ENCODE measurements at regions not wholly inside any gene's neighbourhood (a gene's known extent, or its start where the extent isn't known, plus 50 kb on each side); places are given as distances from the start of the nearest gene placed in this dataset.

DNA sequence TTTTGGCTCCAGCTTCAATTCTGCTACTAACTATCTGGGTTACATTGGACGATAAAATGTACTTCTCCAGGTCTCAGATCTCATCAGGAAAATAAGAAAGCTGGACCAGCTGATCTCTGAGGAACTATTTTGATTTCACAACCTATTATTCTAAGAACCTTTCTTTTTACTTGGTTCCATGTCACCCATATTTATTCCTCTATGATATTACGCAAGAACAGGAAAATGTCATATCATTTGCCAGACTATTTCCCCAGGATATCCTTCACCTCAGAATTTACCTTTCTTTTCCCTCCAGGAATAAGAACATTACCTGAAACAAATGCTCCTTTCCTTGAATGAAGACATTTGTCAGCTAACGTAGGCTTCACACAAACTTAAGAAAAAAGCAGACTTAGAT is 387.5 kb upstream of the RAG2 start:
- no peak overlapping the region for H3K27ac ChIP-seq
- no peaks in the 10 kb centered on the region for H3K4me1 ChIP-seq (ENCODE audit: insufficient read depth)
- WGBS, 3 donors: 87 to 91% (median 87%) methylated on average over 3 of the region's 3 CpGs
- intact Hi-C loops (cut with DNase I): no loop called here
- no peaks in the 10 kb centered on the region for H3K36me3 ChIP-seq
- H3K4me3 ChIP-seq: no peak overlapping the region
- no peaks in the 10 kb centered on the region for H3K27me3 ChIP-seq
- no peaks in the 10 kb centered on the region for H3K9me3 ChIP-seq
- no peak for DNase-seq
- no peak for TF ChIP-seq EP300 (IDR thresholded peaks at IDR 0.05)
- TF ChIP-seq, protein P1, sequence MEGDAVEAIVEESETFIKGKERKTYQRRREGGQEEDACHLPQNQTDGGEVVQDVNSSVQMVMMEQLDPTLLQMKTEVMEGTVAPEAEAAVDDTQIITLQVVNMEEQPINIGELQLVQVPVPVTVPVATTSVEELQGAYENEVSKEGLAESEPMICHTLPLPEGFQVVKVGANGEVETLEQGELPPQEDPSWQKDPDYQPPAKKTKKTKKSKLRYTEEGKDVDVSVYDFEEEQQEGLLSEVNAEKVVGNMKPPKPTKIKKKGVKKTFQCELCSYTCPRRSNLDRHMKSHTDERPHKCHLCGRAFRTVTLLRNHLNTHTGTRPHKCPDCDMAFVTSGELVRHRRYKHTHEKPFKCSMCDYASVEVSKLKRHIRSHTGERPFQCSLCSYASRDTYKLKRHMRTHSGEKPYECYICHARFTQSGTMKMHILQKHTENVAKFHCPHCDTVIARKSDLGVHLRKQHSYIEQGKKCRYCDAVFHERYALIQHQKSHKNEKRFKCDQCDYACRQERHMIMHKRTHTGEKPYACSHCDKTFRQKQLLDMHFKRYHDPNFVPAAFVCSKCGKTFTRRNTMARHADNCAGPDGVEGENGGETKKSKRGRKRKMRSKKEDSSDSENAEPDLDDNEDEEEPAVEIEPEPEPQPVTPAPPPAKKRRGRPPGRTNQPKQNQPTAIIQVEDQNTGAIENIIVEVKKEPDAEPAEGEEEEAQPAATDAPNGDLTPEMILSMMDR (IDR thresholded peaks at IDR 0.05): no peak
- TF ChIP-seq POLR2A (IDR thresholded peaks at IDR 0.05): no peak

DNA sequence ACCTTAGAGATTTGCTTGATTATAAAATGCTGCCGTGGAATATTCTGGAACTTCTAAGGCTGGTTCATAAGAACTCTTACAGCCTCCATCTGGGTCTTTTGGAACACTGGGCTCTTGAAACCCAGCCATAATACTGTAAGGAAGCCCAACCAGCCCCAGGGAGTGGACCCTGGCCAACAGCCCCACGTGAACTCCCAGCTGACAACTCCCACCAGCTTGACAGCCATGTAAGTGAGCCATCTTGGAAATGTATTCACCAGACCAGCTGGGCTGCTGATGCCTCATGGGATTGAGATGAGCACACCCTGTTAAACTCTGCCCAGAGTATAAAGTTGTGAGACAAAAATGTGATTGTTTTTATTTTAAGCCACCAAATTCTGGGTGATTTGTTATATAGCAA is 378.7 kb upstream of the RAG2 start:
- Histone ChIP-seq H3K4me3 (no peak overlapping the region), H3K27me3 (no peaks in the 10 kb centered on the region), H3K9me3 (no peaks in the 10 kb centered on the region), H3K4me1 (ENCODE audit: insufficient read depth) (no peaks in the 10 kb centered on the region), H3K36me3 (no peaks in the 10 kb centered on the region), H3K27ac (no peak overlapping the region)
- 42 to 57% (median 56%) methylated on average over 2 of the region's 2 CpGs for WGBS, 3 donors
- intact Hi-C loops (cut with DNase I): no loop called here
- DNase-seq: no peak
- TF ChIP-seq, protein P1 (IDR thresholded peaks at IDR 0.05): no peak
- TF ChIP-seq EP300 (IDR thresholded peaks at IDR 0.05) (no peak), POLR2A (IDR thresholded peaks at IDR 0.05) (no peak)

DNA sequence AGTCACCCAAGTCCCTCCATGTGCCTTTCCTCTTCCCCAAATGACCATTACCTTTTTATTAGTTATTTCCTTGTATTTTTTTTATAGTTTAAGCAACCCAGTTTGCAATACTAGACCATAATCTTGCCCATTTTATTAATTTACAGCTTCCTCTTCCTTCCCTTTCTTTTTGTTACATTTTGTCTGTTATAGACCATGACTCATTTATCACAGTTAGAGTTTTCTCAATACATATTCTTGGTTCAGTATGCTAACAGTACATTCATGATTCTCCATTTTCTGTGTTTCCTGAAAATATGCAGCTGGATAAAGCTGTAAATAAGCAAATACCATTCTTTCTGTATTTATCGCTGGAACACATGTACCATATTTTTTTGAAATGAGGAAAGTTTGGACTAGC is 376.7 kb upstream of the RAG2 start:
- intact Hi-C loops (cut with DNase I): no loop called here
- no peaks in the 10 kb centered on the region for H3K36me3 ChIP-seq
- H3K9me3 ChIP-seq: no peaks in the 10 kb centered on the region
- H3K27me3 ChIP-seq: no peaks in the 10 kb centered on the region
- 80 to 90% (median 83%) methylated on average over 1 of the region's 1 CpG for WGBS, 3 donors
- no peak overlapping the region for H3K4me3 ChIP-seq
- no peak for DNase-seq
- no peak for TF ChIP-seq POLR2A (IDR thresholded peaks at IDR 0.05)
- no peaks in the 10 kb centered on the region for H3K4me1 ChIP-seq (ENCODE audit: insufficient read depth)
- H3K27ac ChIP-seq: no peak overlapping the region

DNA sequence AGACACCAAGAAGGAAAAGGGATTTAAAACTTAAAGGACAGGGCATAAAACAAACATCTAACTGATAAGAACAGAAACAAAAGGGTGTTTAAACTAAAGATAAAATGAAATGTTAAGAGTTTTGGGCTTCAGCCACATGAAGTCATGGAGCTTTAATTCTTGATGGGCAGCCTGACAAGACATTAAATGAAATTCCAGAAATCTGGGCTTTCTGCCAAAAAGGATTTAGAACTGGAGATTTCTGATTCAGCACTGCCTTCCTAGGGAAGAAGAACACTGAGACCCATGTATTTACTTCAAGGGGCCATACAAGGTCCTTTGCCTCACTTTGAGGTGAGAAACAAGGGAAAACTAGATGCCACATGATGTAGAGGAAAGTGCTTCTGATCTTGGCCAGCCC is 355.9 kb upstream of the RAG2 start:
- no peak for DNase-seq
- H3K4me3 ChIP-seq: no peak overlapping the region
- no peak for TF ChIP-seq POLR2A (IDR thresholded peaks at IDR 0.05)
- no peak for TF ChIP-seq EP300 (IDR thresholded peaks at IDR 0.05)
- TF ChIP-seq, protein P1 (IDR thresholded peaks at IDR 0.05): no peak
- H3K27ac ChIP-seq: no peak overlapping the region
- no peaks in the 10 kb centered on the region for H3K4me1 ChIP-seq (ENCODE audit: insufficient read depth)
- H3K27me3 ChIP-seq: no peaks in the 10 kb centered on the region
- H3K36me3 ChIP-seq: no peaks in the 10 kb centered on the region
- H3K9me3 ChIP-seq: no peaks in the 10 kb centered on the region
- intact Hi-C loops (cut with DNase I): no loop called here

DNA sequence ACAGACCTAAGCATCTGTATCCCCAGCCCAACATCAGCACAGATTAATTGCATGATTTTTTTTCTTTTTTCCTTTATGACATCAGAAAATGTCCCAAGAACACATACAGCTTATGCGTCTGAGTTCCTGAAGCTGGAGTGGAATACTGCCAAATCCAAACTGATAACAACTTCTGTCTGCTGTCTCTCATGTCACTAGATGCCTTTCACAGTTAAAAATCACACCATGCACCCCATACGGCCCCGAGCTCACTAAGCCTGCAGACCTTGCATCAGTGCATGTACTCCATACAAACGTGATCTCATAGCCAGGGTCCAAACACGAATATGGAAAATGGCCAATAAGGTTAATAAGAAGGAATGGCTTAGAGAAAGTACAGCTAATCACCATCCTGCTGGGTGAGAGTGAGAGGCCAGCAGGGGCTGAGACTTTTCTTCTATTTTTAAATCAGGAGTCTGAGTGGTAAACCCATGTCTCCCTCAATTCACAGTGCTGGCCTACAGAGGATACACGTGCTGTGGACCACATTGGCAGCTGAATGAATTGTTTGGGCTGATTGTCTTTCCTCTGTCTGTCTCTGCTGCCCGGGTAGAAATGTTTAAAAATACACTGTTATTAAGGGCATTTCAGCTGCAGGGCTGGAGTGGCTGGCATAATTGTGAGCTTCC is 350.6 kb upstream of the RAG2 start:
- Histone ChIP-seq H3K9me3 (no peaks in the 10 kb centered on the region), H3K27ac (no peak overlapping the region), H3K4me3 (no peak overlapping the region), H3K27me3 (no peaks in the 10 kb centered on the region), H3K36me3 (no peaks in the 10 kb centered on the region), H3K4me1 (ENCODE audit: insufficient read depth) (no peaks in the 10 kb centered on the region)
- 36 to 41% (median 36%) methylated on average over 7 of the region's 7 CpGs for WGBS, 3 donors
- intact Hi-C loops (cut with DNase I): no loop called here
- TF ChIP-seq EP300 (IDR thresholded peaks at IDR 0.05) (no peak), POLR2A (IDR thresholded peaks at IDR 0.05) (no peak)
- TF ChIP-seq, protein P1 (IDR thresholded peaks at IDR 0.05): no peak
- DNase-seq: no peak

All from ovary (tissue), 7 donors.